ENCODE measurements at regions not wholly inside any gene's neighbourhood (a gene's known extent, or its start where the extent isn't known, plus 50 kb on each side); places are given as distances from the start of the nearest gene placed in this dataset.

GRCh38 chr3:158992463-158992862, 190.6 kb downstream of the MFSD1 start:
- no peak for TF ChIP-seq CTCF (IDR thresholded peaks at IDR 0.05)
- TF ChIP-seq POLR2A (IDR thresholded peaks at IDR 0.05): no peak
